ENCODE measurements at regions not wholly inside any gene's neighbourhood (a gene's known extent, or its start where the extent isn't known, plus 50 kb on each side); places are given as distances from the start of the nearest gene placed in this dataset.

GRCh38 chr5:74376187-74376586 is 264.3 kb downstream of the ENC1 start:
- no peak for TF ChIP-seq CTCF (IDR thresholded peaks at IDR 0.05; ENCODE audit: control extremely low read depth, extremely low read depth, low read depth, missing control alignments)
- DNase-seq (ENCODE audit: extremely low spot score) = no peak
- ChIA-PET CTCF (no interaction called here), POLR2A (no interaction called here)

GRCh38 chr5:74375271-74375670 is 265.3 kb downstream of the ENC1 start:
- CTCF ChIA-PET = no interaction called here

GRCh38 chr5:74374656-74375055 is 265.9 kb downstream of the ENC1 start:
- POLR2A ChIA-PET = no interaction called here
- no peak for TF ChIP-seq CTCF (IDR thresholded peaks at IDR 0.05; ENCODE audit: control extremely low read depth, extremely low read depth, low read depth, missing control alignments)
- CTCF ChIA-PET = no interaction called here
- no peak for DNase-seq (ENCODE audit: extremely low spot score)

More at GRCh38 chr5:74375271-74375670, 265.3 kb downstream of the ENC1 start:
- no peak for DNase-seq (ENCODE audit: extremely low spot score)
- POLR2A ChIA-PET = no interaction called here
- TF ChIP-seq CTCF (IDR thresholded peaks at IDR 0.05; ENCODE audit: control extremely low read depth, extremely low read depth, low read depth, missing control alignments) = no peak

GRCh38 chr5:74373076-74373475 is 267.5 kb downstream of the ENC1 start:
- ChIA-PET CTCF (interaction anchor here (1.3 kb wide), 1 partner anchor 10 kb away, joined by 5 read pairs; no protein-coding TSS in a partner anchor), POLR2A (no interaction called here)
- no peak for DNase-seq (ENCODE audit: extremely low spot score)
- no peak for TF ChIP-seq CTCF (IDR thresholded peaks at IDR 0.05; ENCODE audit: control extremely low read depth, extremely low read depth, low read depth, missing control alignments)

GRCh38 chr5:74372502-74373064 is 267.9 kb downstream of the ENC1 start:
- ChIA-PET CTCF (interaction anchor here (1.3 kb wide), 1 partner anchor 10 kb away, joined by 5 read pairs; no protein-coding TSS in a partner anchor), POLR2A (no interaction called here)
- TF ChIP-seq CTCF (IDR thresholded peaks at IDR 0.05; ENCODE audit: control extremely low read depth, extremely low read depth, low read depth, missing control alignments) = no peak
- no peak for DNase-seq (ENCODE audit: extremely low spot score)

GRCh38 chr5:74372051-74372450 is 268.5 kb downstream of the ENC1 start:
- no peak for TF ChIP-seq CTCF (IDR thresholded peaks at IDR 0.05; ENCODE audit: control extremely low read depth, extremely low read depth, low read depth, missing control alignments)
- POLR2A ChIA-PET = no interaction called here
- no peak for DNase-seq (ENCODE audit: extremely low spot score)
- CTCF ChIA-PET = interaction anchor here (1.2 kb wide), 1 partner anchor 22 kb away, joined by 3 read pairs; no protein-coding TSS in a partner anchor

Data from GM10248 (cell line).